ENCODE measurements at regions not wholly inside any gene's neighbourhood (a gene's known extent, or its start where the extent isn't known, plus 50 kb on each side); places are given as distances from the start of the nearest gene placed in this dataset.

GRCh38 chr10:130423455-130424305, 287.5 kb downstream of the GLRX3 start:
- no peak for DNase-seq (ENCODE audit: low read depth, low spot score)
- CTCF ChIA-PET = no interaction called here
- POLR2A ChIA-PET = no interaction called here
- TF ChIP-seq CTCF (IDR thresholded peaks at IDR 0.05; ENCODE audit: insufficient read depth, low read length, missing control alignments) = no peak
- no peak overlapping the region for H3K4me3 ChIP-seq (ENCODE audit: low read depth, low read length)

- no peak for DNase-seq (ENCODE audit: low read depth, low spot score)
- TF ChIP-seq CTCF (IDR thresholded peaks at IDR 0.05; ENCODE audit: insufficient read depth, low read length, missing control alignments) = no peak
- ChIA-PET POLR2A (no interaction called here), CTCF (no interaction called here)
- no peak overlapping the region for H3K4me3 ChIP-seq (ENCODE audit: low read depth, low read length)
These were observed 288.2 kb downstream of the GLRX3 start for GRCh38 chr10:130424418-130424817.

GRCh38 chr10:130425169-130425568, 289.0 kb downstream of the GLRX3 start:
- H3K4me3 ChIP-seq (ENCODE audit: low read depth, low read length) = no peak overlapping the region
- CTCF ChIA-PET = no interaction called here
- POLR2A ChIA-PET = no interaction called here
- DNase-seq (ENCODE audit: low read depth, low spot score) = no peak
- no peak for TF ChIP-seq CTCF (IDR thresholded peaks at IDR 0.05; ENCODE audit: insufficient read depth, low read length, missing control alignments)

GRCh38 chr10:130425881-130426435, 289.8 kb downstream of the GLRX3 start:
- no peak for DNase-seq (ENCODE audit: low read depth, low spot score)
- ChIA-PET CTCF (no interaction called here), POLR2A (no interaction called here)
- H3K4me3 ChIP-seq (ENCODE audit: low read depth, low read length) = no peak overlapping the region
- no peak for TF ChIP-seq CTCF (IDR thresholded peaks at IDR 0.05; ENCODE audit: insufficient read depth, low read length, missing control alignments)

GRCh38 chr10:130427216-130427722, 291.1 kb downstream of the GLRX3 start:
- H3K4me3 ChIP-seq (ENCODE audit: low read depth, low read length) = no peak overlapping the region
- no peak for TF ChIP-seq CTCF (IDR thresholded peaks at IDR 0.05; ENCODE audit: insufficient read depth, low read length, missing control alignments)
- no peak for DNase-seq (ENCODE audit: low read depth, low spot score)
- ChIA-PET POLR2A (interaction anchor here (0.7 kb wide), 1 partner anchor 18 kb away, joined by 4 read pairs; no protein-coding TSS in a partner anchor), CTCF (no interaction called here)

- H3K4me3 ChIP-seq (ENCODE audit: low read depth, low read length) = no peak overlapping the region
- ChIA-PET CTCF (no interaction called here), POLR2A (no interaction called here)
- no peak for TF ChIP-seq CTCF (IDR thresholded peaks at IDR 0.05; ENCODE audit: insufficient read depth, low read length, missing control alignments)
- no peak for DNase-seq (ENCODE audit: low read depth, low spot score)
These were observed 292.7 kb downstream of the GLRX3 start for GRCh38 chr10:130428936-130429335.
